ENCODE measurements at regions not wholly inside any gene's neighbourhood (a gene's known extent, or its start where the extent isn't known, plus 50 kb on each side); places are given as distances from the start of the nearest gene placed in this dataset.

- DNase-seq = no peak
Observed at GRCh38 chr10:4519658-4520402, 306.2 kb upstream of the AKR1E2 start.

DNA sequence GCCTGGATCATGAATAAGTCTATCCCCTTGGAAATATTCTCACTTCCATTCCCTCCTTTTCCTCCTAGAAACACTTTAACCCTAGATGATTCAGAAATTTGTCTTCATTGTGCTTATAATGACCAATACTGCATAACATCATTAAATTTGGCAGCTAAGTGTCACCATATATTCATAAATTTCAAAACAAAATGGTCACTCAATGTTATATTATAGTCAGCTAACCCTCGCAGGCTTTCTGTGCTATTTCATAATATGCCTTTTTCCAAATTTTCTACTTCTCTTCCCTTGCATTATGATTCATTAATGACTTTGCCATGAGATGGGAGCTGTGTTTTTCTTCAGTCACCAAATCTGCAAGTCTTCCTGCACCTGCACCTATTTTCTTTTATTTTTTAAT is 308.3 kb upstream of the AKR1E2 start:
- DNase-seq = no peak

DNA sequence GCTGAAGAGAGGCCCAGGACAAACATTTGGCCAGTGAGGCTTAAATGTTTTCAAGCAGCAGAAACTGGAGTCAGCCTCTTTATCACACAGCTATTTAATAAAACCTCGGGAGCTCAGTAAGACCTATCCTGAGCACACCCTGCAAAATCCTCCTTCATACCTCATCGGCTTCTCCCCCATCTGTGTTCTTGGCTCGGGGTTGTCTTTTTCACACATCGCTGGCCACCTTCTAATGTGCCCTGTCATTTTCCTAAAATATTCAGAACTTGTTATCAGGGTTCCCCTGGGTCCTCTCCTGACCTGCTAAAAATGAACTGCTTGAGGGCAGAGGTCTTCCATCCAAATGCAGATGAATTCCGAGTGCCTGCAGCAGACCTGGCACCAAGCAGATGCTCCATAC is 310.3 kb upstream of the AKR1E2 start:
- DNase-seq = no peak

- DNase-seq = peak; percentile 44
Observed at GRCh38 chr10:4514445-4515108, 311.4 kb upstream of the AKR1E2 start.

GRCh38 chr10:4512671-4513240 is 313.3 kb upstream of the AKR1E2 start:
- no peak for DNase-seq

DNA sequence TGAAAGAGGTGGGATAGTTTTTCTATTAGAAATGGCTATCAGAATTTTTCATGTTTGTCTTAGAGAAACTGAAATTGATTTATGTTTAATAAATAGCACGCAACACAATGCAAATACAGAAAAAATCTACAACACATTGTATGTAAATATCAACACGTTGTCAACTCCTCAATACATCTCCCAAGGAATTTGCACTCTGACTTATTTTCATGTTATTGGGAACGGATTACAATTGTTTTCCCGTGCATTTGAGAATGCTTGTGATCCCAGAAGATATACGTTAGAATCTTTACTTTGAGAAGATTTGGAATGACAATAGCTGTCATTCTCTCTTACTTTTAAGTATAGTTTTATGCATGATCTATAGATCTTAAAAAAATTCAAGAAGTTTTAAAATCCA is 313.8 kb upstream of the AKR1E2 start:
- no peak for DNase-seq

- no peak for DNase-seq
Observed at GRCh38 chr10:4511509-4511908, 314.5 kb upstream of the AKR1E2 start.

DNA sequence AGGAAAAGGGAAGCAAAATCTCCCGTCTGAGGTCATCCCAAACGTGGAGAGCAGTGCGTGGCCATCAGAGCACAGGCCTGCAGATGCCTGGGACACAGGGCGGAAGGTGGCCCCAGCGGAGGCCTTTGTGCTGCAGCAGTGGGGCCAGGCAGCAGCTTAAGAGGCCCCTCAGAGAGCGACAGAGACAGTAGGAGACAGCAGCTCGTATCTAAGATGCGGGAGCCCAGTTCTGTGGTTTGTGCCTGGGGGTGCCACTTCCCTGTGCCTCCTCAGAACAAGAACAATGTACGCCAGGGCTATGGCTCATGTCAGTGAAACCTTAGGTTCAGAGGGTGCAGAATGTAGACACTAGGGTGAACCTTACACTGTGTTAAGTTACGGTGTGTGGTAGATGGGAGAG is 316.6 kb upstream of the AKR1E2 start:
- DNase-seq = no peak

DNA sequence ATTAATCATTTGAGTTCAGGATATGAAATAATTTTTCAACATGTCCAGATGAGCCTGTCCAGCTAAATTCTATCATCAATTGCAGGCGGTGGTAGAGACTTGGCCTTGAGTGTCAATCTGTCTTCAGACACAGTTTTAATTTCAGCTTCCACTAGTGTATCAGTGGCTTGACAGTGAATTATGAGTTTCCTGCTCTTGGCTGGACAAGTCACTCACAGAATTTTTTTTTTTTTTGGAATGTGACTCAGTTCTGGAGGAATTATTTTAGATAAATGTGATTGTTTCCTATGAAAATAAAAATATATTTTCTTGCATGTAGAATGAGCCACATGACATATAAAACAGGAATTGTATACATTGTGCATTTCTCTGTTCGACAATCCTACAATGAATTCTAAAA is 319.9 kb upstream of the AKR1E2 start:
- DNase-seq = no peak

DNA sequence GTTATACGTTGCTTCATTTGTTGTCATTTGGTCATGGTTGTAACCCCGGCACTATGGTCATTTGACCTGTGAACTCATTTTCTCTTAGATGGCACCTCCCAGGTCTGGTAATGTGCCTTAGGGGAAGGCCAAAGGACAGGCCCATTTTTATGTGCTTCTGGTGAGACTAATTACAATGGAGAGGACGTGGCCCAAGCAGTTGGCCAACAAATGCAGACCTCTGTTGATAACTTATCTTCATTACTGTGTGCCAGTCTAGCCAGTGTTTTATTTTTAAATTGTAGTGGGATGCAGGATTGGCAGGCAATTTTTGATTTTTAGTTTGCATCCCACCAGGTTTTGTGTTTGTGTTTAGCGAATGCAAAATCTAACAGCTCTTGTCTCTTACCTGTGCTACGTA is 321.5 kb upstream of the AKR1E2 start:
- DNase-seq = no peak

GRCh38 chr10:4503076-4503475 is 322.9 kb upstream of the AKR1E2 start:
- DNase-seq = no peak

DNA sequence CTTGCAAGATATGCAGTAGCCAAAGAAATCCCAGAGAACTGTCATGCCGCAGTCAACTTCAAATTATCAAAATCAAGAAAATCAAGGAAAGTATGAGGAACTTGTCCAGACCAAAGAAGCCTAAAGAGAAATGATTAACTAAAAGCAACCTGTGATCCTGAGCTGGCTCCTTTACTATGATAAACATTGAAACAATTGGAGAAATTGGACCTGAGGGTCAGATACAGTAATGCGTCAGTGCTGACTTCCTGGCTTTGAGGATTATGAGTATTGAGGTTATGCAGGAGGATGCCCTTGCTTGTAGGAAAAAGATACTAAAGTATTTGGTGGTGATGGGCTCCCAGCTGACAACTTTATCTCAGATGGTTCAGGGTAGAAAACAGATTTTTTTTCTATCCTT is 324.7 kb upstream of the AKR1E2 start:
- DNase-seq = no peak

DNA sequence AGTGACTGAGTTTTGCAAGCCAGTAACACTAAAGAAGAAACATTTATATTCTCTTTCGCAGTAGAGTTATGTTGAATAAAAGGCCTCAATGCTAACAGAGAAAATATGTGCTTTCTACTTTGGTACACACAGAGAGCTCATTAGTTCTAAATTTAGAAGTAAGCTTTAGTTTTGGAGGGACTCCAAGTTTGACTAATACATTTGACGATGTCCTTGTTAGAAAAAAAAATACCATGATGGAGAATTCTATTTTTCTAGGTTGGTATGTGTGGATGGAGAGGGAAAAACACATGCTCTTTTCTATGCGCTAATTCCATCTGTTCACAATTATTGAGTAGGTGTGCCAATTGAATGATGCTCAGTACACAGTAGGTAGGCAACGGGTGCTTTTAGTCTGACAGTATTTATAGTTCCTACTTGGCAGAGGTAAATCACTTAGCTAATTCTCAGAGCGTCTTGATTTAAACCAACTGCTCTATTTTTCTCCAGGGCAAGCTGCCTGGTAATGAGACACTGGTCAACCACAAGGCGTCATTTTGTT is 327.2 kb upstream of the AKR1E2 start:
- no peak for DNase-seq

DNA sequence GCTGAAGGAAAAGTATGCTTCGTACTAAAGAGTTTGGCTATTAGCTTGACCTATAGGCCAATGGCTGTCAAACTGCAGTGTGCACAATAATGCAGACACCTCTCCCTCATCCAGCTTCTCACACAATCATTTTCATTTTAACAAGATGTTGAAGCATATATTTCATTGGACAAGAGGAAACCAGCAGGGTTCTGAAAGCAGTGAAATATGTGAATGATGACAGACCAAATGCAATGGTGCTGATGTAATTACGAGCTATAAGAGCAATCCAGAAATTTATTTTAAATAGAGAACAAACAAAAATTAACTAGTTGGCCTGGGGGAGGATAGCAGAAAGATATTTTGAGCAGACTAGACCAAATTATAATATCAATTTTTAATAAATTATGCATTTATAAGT is 331.5 kb upstream of the AKR1E2 start:
- no peak for DNase-seq

DNA sequence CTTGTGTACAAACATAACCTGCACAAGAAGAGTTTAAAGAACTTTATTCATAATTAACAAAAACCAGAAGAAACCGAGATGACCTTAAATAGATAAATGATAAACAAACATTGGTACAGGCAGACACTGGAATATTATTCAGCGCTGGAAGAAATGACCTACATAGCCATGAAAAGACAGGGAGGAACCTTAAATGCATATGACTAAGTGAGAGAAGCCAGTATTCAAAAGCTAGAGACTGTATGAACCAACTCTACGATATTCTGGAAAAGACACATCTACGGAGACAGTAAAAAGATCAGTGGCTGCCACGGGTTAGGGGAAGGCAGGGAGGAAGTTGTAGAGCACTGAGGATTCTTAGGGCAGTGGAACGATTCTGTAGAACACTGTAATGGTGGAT is 333.8 kb upstream of the AKR1E2 start:
- no peak for DNase-seq

DNA sequence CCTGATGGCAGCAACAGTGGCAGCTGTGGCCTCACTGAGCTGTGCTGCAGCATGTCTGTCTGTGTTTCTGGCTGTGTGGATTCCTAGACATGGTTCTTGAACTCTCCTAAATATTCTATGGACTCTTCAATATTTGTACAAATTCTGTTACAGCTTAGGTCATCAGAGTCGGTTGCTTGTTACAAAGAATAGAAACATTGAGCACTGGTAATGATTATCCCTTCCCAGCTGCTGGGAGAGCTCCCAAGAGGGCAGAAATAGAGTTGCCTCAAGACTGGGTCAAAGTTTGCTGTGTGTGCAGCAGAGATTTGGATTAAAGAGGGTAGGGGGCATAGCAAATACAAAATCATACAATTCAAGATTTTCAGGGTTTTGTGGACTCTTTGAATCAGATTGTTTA is 337.1 kb upstream of the AKR1E2 start:
- no peak for DNase-seq

GRCh38 chr10:4485636-4486035 is 340.4 kb upstream of the AKR1E2 start:
- no peak for DNase-seq

GRCh38 chr10:4483811-4484210 is 342.2 kb upstream of the AKR1E2 start:
- no peak for DNase-seq

- DNase-seq = no peak
Observed at GRCh38 chr10:4482659-4483058, 343.3 kb upstream of the AKR1E2 start.

GRCh38 chr10:4481192-4481591 is 344.8 kb upstream of the AKR1E2 start:
- DNase-seq = no peak

DNA sequence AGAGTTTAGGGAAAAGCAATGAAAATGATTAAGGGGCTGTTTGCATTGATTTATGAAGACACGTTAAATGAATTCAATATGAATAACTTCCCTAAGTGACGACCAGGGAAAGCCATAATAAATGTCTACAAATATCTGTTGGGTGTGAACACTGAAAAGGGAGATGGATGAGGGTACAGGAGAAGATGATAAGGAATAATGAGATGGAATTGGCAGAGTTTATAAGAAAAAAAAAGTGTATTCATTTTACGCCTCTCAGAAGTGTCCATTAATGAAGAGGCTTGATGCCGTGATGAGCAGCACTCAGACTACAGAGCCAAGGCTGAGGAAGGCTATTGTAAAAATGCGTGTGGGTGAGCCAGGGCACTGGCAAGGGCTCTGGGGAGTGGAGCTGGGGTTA is 346.7 kb upstream of the AKR1E2 start:
- no peak for DNase-seq

DNA sequence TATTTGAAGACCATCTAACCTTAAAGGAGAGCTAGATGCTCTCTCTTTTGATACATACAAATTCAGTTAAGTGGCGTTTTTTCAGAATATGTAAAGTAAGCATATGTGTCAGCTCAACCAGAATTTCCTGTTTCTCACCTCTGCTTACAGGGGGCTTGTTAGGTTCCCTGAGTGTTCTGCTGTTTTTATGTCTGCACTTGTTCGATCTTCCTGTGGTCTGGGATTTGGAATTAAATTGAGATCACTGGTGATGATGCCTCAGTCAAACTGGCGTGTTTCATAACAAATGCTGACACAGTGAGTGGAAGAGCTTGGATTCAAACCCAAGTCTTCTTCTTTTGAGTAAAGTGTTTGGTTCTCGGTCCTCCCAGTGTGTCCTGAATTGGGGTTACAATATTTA is 348.3 kb upstream of the AKR1E2 start:
- DNase-seq = no peak

- no peak for DNase-seq
Observed at GRCh38 chr10:4475827-4476490, 350.0 kb upstream of the AKR1E2 start.

DNA sequence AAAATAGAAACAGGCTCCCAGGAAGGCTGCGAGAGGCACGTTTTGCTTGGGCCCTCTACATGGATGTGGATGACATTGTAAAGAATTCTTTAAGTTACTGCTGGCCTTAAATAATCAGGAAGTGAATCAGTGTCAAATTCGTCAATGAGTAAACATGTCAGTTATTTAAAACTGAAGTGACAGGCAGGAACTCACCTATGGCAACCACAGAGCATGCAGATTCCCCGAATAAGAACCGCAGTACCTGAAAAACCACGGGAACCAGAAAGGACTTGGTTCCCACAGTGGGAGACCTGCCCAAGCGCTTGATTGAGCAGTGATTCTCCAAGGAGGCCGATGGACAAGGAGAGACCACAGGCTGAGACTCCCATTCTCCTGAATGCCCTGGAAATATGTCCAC is 351.2 kb upstream of the AKR1E2 start:
- DNase-seq = no peak

Measured in CD4-positive, alpha-beta T cell treated with Interferon gamma for 1 hour (primary cell).